H9 (cell line): ENCODE measurements at regions not wholly inside any gene's neighbourhood (a gene's known extent, or its start where the extent isn't known, plus 50 kb on each side); places are given as distances from the start of the nearest gene placed in this dataset.

Source experiments
- DNase-seq: peaks from one replicate; pipeline ENCODE4 v3.0.0-alpha.2; 2017
- H2AFZ ChIP-seq: one replicate; pipeline ENCODE4 v1.6.1; 2013; ENCODE audit warnings: mild to moderate bottlenecking, low read length, control low read depth, moderate library complexity
- H2AK5ac ChIP-seq: 2 replicates; pipeline ENCODE4 v1.6.1; 2013; ENCODE audit warnings: low read length, control low read depth, mixed read lengths; ENCODE audit not compliant: insufficient read length
- H2BK120ac ChIP-seq: one replicate; pipeline ENCODE4 v1.6.1; 2013; ENCODE audit warnings: low read depth, mild to moderate bottlenecking, low read length, control low read depth, inconsistent platforms; ENCODE audit not compliant: poor library complexity, severe bottlenecking
- H2BK12ac ChIP-seq: 2 replicates; pipeline ENCODE4 v1.6.1; 2013; ENCODE audit warnings: low read length, control low read depth, mixed read lengths, low read depth; ENCODE audit not compliant: insufficient read length
- H2BK15ac ChIP-seq: 2 replicates; pipeline ENCODE4 v1.6.1; 2013; ENCODE audit warnings: low read depth, low read length, control low read depth
- H2BK20ac ChIP-seq: one replicate; pipeline ENCODE4 v1.6.1; 2013; ENCODE audit warnings: low read depth, mild to moderate bottlenecking, low read length, control low read depth, inconsistent platforms; ENCODE audit not compliant: poor library complexity, severe bottlenecking
- H2BK5ac ChIP-seq: 2 replicates; pipeline ENCODE4 v1.6.1; 2013; ENCODE audit warnings: low read length, control low read depth, mixed read lengths; ENCODE audit not compliant: insufficient read length
- H3K14ac ChIP-seq: 2 replicates; pipeline ENCODE4 v1.6.1; 2013; ENCODE audit warnings: low read length, control low read depth; ENCODE audit not compliant: insufficient read depth
- H3K18ac ChIP-seq: 2 replicates; pipeline ENCODE4 v1.6.1; 2013; ENCODE audit warnings: low read depth, mild to moderate bottlenecking, mixed read lengths, low read length, control low read depth; ENCODE audit not compliant: insufficient read length
- H3K23ac ChIP-seq: 2 replicates; pipeline ENCODE4 v1.6.1; 2013; ENCODE audit warnings: low read length, control low read depth, mixed read lengths, low read depth; ENCODE audit not compliant: insufficient read length
- H3K23me2 ChIP-seq: 2 replicates; pipeline ENCODE4 v1.6.1; 2013; ENCODE audit warnings: low read depth, mild to moderate bottlenecking, mixed read lengths, low read length, control low read depth; ENCODE audit not compliant: insufficient read length, poor library complexity, severe bottlenecking
- H3K27ac ChIP-seq: 2 replicates; pipeline ENCODE4 v1.5.1; 2013; ENCODE audit warnings: low read length, control low read depth, mixed read lengths, low read depth; ENCODE audit not compliant: insufficient read length
- H3K27me3 ChIP-seq: 2 replicates; pipeline ENCODE4 v1.6.1; 2013; ENCODE audit warnings: low read length, control low read depth, inconsistent platforms; ENCODE audit not compliant: insufficient read depth
- H3K4ac ChIP-seq: 2 replicates; pipeline ENCODE4 v1.6.1; 2013; ENCODE audit warnings: low read depth, mild to moderate bottlenecking, control low read depth, inconsistent platforms, low read length, moderate library complexity
- H3K4me1 ChIP-seq: 2 replicates; pipeline ENCODE4 v1.6.1; 2013; ENCODE audit warnings: low read length, control low read depth, inconsistent platforms; ENCODE audit not compliant: insufficient read depth
- H3K4me2 ChIP-seq: 2 replicates; pipeline ENCODE4 v1.6.1; 2013; ENCODE audit warnings: low read length, control low read depth, mixed read lengths; ENCODE audit not compliant: insufficient read length, insufficient read depth
- H3K56ac ChIP-seq: 2 replicates; pipeline ENCODE4 v1.6.1; 2013; ENCODE audit warnings: low read depth, mild to moderate bottlenecking, mixed read lengths, low read length, control low read depth; ENCODE audit not compliant: insufficient read length
- H3K79me1 ChIP-seq: 2 replicates; pipeline ENCODE4 v1.6.1; 2013; ENCODE audit warnings: low read depth, mild to moderate bottlenecking, moderate library complexity, low read length, control low read depth, inconsistent platforms; ENCODE audit not compliant: insufficient read depth, poor library complexity, severe bottlenecking
- H3K79me2 ChIP-seq: 2 replicates; pipeline ENCODE4 v1.6.1; 2013; ENCODE audit warnings: low read length, control low read depth, inconsistent platforms; ENCODE audit not compliant: insufficient read depth
- H3K9ac ChIP-seq: 2 replicates; pipeline ENCODE4 v1.6.1; 2013; ENCODE audit warnings: low read length, control low read depth, mixed read lengths; ENCODE audit not compliant: insufficient read length; ENCODE audit errors: extremely low read depth
- H3K9me3 ChIP-seq: one replicate; pipeline ENCODE4 v1.6.1; 2013; ENCODE audit warnings: low read depth, low read length, inconsistent platforms; ENCODE audit not compliant: control insufficient read depth
- H3T11ph ChIP-seq: one replicate; pipeline ENCODE4 v1.6.1; 2013; ENCODE audit warnings: mild to moderate bottlenecking, low read length, control low read depth, inconsistent platforms
- H4K20me1 ChIP-seq: one replicate; pipeline ENCODE4 v1.6.1; 2013; ENCODE audit not compliant: control insufficient read depth, insufficient read length, insufficient read depth
- H4K5ac ChIP-seq: 2 replicates; pipeline ENCODE4 v1.6.1; 2013; ENCODE audit warnings: low read depth, mild to moderate bottlenecking, mixed read lengths, low read length, control low read depth; ENCODE audit not compliant: insufficient read length
- H4K8ac ChIP-seq: replicated peaks from 2 replicates; pipeline ENCODE4 v1.6.1; 2013; ENCODE audit warnings: low read length, control low read depth, mixed read lengths, low read depth; ENCODE audit not compliant: insufficient read length
- H4K91ac ChIP-seq: 2 replicates; pipeline ENCODE4 v1.6.1; 2013; ENCODE audit warnings: low read depth, mild to moderate bottlenecking, moderate library complexity, mixed read lengths, low read length, control low read depth; ENCODE audit not compliant: insufficient read length
- H3K27ac Mint-ChIP-seq, 3 experiments: 2 replicates in 2 of 3; 3 replicates in 1 of 3; pipeline ENCODE4 v1.8.0; 2020 to 2021; ENCODE audit warnings: mixed read lengths in 3 of 3, mild to moderate bottlenecking in 1 of 3, moderate library complexity in 1 of 3
- H3K27me3 Mint-ChIP-seq: 2 replicates; pipeline ENCODE4 v1.8.0; 2021; ENCODE audit warnings: low read depth, mild to moderate bottlenecking, moderate library complexity, mixed read lengths
- H3K36me3 Mint-ChIP-seq, 3 experiments: 2 replicates in 2 of 3; 3 replicates in 1 of 3; pipeline ENCODE4 v1.8.0; 2020 to 2021; ENCODE audit warnings: low read depth in 3 of 3, mixed read lengths in 3 of 3; ENCODE audit not compliant: insufficient read depth in 1 of 3
- H3K4me1 Mint-ChIP-seq, 2 experiments: 2 replicates each; pipeline ENCODE4 v1.8.0; 2020; ENCODE audit warnings: mixed read lengths in 2 of 2
- H3K4me3 Mint-ChIP-seq, 2 experiments: 2 replicates in 1 of 2; 3 replicates in 1 of 2; pipeline ENCODE4 v1.8.0; 2020 to 2021; ENCODE audit warnings: mild to moderate bottlenecking in 2 of 2, mixed read lengths in 2 of 2, moderate library complexity in 1 of 2
- H3K9me3 Mint-ChIP-seq, 2 experiments: 2 replicates in 1 of 2; 3 replicates in 1 of 2; pipeline ENCODE4 v1.8.0; 2020; ENCODE audit warnings: mild to moderate bottlenecking in 2 of 2, mixed read lengths in 2 of 2, moderate library complexity in 1 of 2
- WGBS: extraction: QIAGEN DNeasy Blood & Tissue Kit; methylation state at CpG from one replicate; pipeline ENCODE4 v1.1.7; 2013; ENCODE audit warnings: missing lambda C conversion rate, low lambda C conversion rate, mixed read lengths; ENCODE audit not compliant: insufficient read length; ENCODE audit errors: extremely low coverage; 5-methylcytosine and 5-hydroxymethylcytosine counted together
- TF ChIP-seq, protein P1 (sequence below): fragments of 200-600 bp; sonication (generic); conservative IDR thresholded peaks from 3 replicates; pipeline ENCODE4 v1.8.0; 2021; ENCODE audit warnings: antibody characterized with exemption, mild to moderate bottlenecking

DNA sequence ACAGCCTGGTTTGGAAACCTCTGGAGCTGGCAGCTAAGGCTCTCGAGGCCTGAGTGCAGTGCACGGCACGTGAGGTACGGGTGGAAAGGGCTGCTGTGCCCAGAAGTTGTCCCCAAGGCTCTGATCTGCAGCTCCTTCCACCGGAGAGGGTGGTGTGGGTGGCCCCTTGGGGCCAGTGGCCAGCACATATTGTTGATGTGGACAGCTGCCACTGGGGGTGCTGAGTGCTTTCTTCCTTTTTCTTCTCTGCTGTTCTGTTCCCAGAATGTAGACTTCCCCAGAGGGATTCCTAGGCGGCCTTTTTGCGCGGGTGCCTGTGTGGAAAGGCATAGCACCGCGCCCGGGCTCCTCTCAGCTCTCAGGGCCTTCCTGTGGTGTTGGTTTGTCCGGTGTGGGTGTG, 1476.5 kb downstream of the TBC1D22A start:
- Mint-ChIP-seq H3K27ac (no peak overlapping the region), H3K4me1 (peaks cover 22% of the 10 kb centered on the region in 2 experiments), H3K36me3 (peaks cover 0 to under 1% (median 0%) of the 10 kb centered on the region in 3 experiments; a peak in 3 of 7 replicates), H3K27me3 (peaks cover 44% of the 10 kb centered on the region), H3K9me3 (peaks cover under 1 to 2% of the 10 kb centered on the region in 2 experiments; a peak in 4 of 5 replicates), H3K4me3 (no peak overlapping the region)
- H3K18ac ChIP-seq, result no peak overlapping the region
- H3K23ac ChIP-seq, result no peak overlapping the region
- no peak overlapping the region for H2BK20ac ChIP-seq
- H2AFZ ChIP-seq, result no peak overlapping the region
- no peak overlapping the region for H4K8ac ChIP-seq
- no peaks in the 10 kb centered on the region for H3K79me2 ChIP-seq
- no peak for DNase-seq
- no peak overlapping the region for H3K27ac ChIP-seq
- no peaks in the 10 kb centered on the region for H3K23me2 ChIP-seq
- no peaks in the 10 kb centered on the region; the same call in 1 of the 2 replicates for H3K4me1 ChIP-seq
- no peak overlapping the region for H2AK5ac ChIP-seq
- no peaks in the 10 kb centered on the region for H4K20me1 ChIP-seq
- H3K4ac ChIP-seq, result no peak overlapping the region
- no peak overlapping the region for H3K4me2 ChIP-seq
- TF ChIP-seq, protein P1, sequence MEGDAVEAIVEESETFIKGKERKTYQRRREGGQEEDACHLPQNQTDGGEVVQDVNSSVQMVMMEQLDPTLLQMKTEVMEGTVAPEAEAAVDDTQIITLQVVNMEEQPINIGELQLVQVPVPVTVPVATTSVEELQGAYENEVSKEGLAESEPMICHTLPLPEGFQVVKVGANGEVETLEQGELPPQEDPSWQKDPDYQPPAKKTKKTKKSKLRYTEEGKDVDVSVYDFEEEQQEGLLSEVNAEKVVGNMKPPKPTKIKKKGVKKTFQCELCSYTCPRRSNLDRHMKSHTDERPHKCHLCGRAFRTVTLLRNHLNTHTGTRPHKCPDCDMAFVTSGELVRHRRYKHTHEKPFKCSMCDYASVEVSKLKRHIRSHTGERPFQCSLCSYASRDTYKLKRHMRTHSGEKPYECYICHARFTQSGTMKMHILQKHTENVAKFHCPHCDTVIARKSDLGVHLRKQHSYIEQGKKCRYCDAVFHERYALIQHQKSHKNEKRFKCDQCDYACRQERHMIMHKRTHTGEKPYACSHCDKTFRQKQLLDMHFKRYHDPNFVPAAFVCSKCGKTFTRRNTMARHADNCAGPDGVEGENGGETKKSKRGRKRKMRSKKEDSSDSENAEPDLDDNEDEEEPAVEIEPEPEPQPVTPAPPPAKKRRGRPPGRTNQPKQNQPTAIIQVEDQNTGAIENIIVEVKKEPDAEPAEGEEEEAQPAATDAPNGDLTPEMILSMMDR, result no peak
- H3K9me3 ChIP-seq, result no peaks in the 10 kb centered on the region
- no peak overlapping the region for H2BK12ac ChIP-seq
- WGBS, result no CpG with 5 or more reads among the region's 12 CpGs
- H2BK15ac ChIP-seq, result no peak overlapping the region
- H2BK120ac ChIP-seq, result no peak overlapping the region
- no peaks in the 10 kb centered on the region for H3K79me1 ChIP-seq
- H3K27me3 ChIP-seq, result no peaks in the 10 kb centered on the region
- H4K91ac ChIP-seq, result no peak overlapping the region
- no peak overlapping the region for H2BK5ac ChIP-seq
- H3T11ph ChIP-seq, result no peak overlapping the region
- H3K9ac ChIP-seq, result no peak overlapping the region
- H3K14ac ChIP-seq, result no peak overlapping the region
- no peak overlapping the region for H3K56ac ChIP-seq
- no peak overlapping the region for H4K5ac ChIP-seq
